GM23338 (cell line): ENCODE measurements at regions not wholly inside any gene's neighbourhood (a gene's known extent, or its start where the extent isn't known, plus 50 kb on each side); places are given as distances from the start of the nearest gene placed in this dataset.

ENCODE experiments used
- ATAC-seq: fragments of 200-7000 bp; cut with Tn5 transposase; 3 replicates; pipeline ENCODE4 v1.9.1; 2020
- DNase-seq: peaks from one replicate; pipeline ENCODE4 v3.0.0-alpha.2; 2015; ENCODE audit warnings: low spot score
- H2AFZ ChIP-seq: fragments of 200-600 bp; sonication (generic); 2 replicates; pipeline ENCODE4 v1.8.0; 2016; ENCODE audit warnings: antibody characterized with exemption, mild to moderate bottlenecking, moderate library complexity
- H3F3A ChIP-seq: fragments of 200-600 bp; sonication (generic); replicated peaks from 2 replicates; pipeline ENCODE4 v1.8.0; 2017; ENCODE audit warnings: antibody characterized with exemption, mixed run types, low read depth
- H3K27ac ChIP-seq: fragments of 200-600 bp; sonication (generic); 2 replicates; pipeline ENCODE4 v1.6.1; 2016; ENCODE audit warnings: low read depth
- H3K27me3 ChIP-seq: fragments of 200-600 bp; sonication (generic); 2 replicates; pipeline ENCODE4 v1.8.0; 2016; ENCODE audit warnings: mild to moderate bottlenecking, mixed run types, moderate library complexity; ENCODE audit not compliant: insufficient read depth
- H3K36me3 ChIP-seq: fragments of 200-600 bp; sonication (generic); 2 replicates; pipeline ENCODE4 v1.8.0; 2016; ENCODE audit warnings: mild to moderate bottlenecking; ENCODE audit not compliant: insufficient read depth
- H3K4me1 ChIP-seq: fragments of 200-600 bp; sonication (generic); 2 replicates; pipeline ENCODE4 v1.8.0; 2016; ENCODE audit warnings: mild to moderate bottlenecking, moderate library complexity; ENCODE audit not compliant: insufficient read depth
- H3K4me2 ChIP-seq: fragments of 200-600 bp; sonication (generic); 2 replicates; pipeline ENCODE4 v1.7.1; 2017; ENCODE audit warnings: mixed run types
- H3K4me3 ChIP-seq: fragments of 200-600 bp; sonication (generic); 2 replicates; pipeline ENCODE4 v1.6.1; 2016; ENCODE audit warnings: mixed run types
- H3K79me2 ChIP-seq: fragments of 200-600 bp; sonication (generic); replicated peaks from 2 replicates; pipeline ENCODE4 v1.8.0; 2017; ENCODE audit warnings: mild to moderate bottlenecking; ENCODE audit not compliant: insufficient read depth
- H3K9me2 ChIP-seq: fragments of 200-600 bp; sonication (generic); 2 replicates; pipeline ENCODE4 v1.8.0; 2017; ENCODE audit not compliant: insufficient read depth
- H4K20me1 ChIP-seq: fragments of 200-600 bp; sonication (generic); replicated peaks from 2 replicates; pipeline ENCODE4 v1.8.0; 2017; ENCODE audit warnings: mild to moderate bottlenecking; ENCODE audit not compliant: insufficient read depth
- H3K27ac Mint-ChIP-seq: 2 replicates; pipeline ENCODE4 v1.8.0; 2020; ENCODE audit warnings: inconsistent platforms, mild to moderate bottlenecking, moderate library complexity, mixed read lengths
- H3K27me3 Mint-ChIP-seq: 3 replicates; pipeline ENCODE4 v1.8.0; 2022; ENCODE audit warnings: low read depth, mild to moderate bottlenecking, moderate library complexity, mixed read lengths, inconsistent platforms; ENCODE audit not compliant: insufficient read depth, poor library complexity
- H3K36me3 Mint-ChIP-seq: 3 replicates; pipeline ENCODE4 v1.8.0; 2021; ENCODE audit warnings: low read depth, mild to moderate bottlenecking, inconsistent platforms, moderate library complexity, mixed read lengths
- H3K4me1 Mint-ChIP-seq: 3 replicates; pipeline ENCODE4 v1.8.0; 2020; ENCODE audit warnings: mild to moderate bottlenecking, inconsistent platforms, mixed read lengths
- H3K4me3 Mint-ChIP-seq: 3 replicates; pipeline ENCODE4 v1.8.0; 2021; ENCODE audit warnings: moderate library complexity, mild to moderate bottlenecking, inconsistent platforms, mixed read lengths
- H3K9me3 Mint-ChIP-seq: 3 replicates; pipeline ENCODE4 v1.8.0; 2020; ENCODE audit warnings: moderate library complexity, mild to moderate bottlenecking, inconsistent platforms, mixed read lengths
- CREB1 ChIP-seq: fragments of 250-450 bp; sonication (Bioruptor Pico); IDR thresholded peaks from 2 replicates; pipeline ENCODE4 v1.5.0; 2020; ENCODE audit warnings: low read depth, mild to moderate bottlenecking, moderate library complexity
- NANOG ChIP-seq: IDR thresholded peaks from 2 replicates; pipeline ENCODE4 v1.6.1; 2016; ENCODE audit warnings: antibody characterized with exemption, borderline replicate concordance
- POLR2AphosphoS5 ChIP-seq: IDR thresholded peaks from 2 replicates; pipeline ENCODE4 v1.6.1; 2016; ENCODE audit warnings: antibody characterized with exemption, low read depth
- ZNF331 ChIP-seq: fragments of 250-450 bp; sonication (Bioruptor Pico); IDR thresholded peaks from 2 replicates; pipeline ENCODE4 v1.5.0; 2020; ENCODE audit warnings: low read depth, mild to moderate bottlenecking, moderate library complexity
- TF ChIP-seq, protein P1 (sequence below): fragments of 250-450 bp; sonication (Bioruptor Pico); IDR thresholded peaks from 2 replicates; pipeline ENCODE4 v1.5.0; 2020; ENCODE audit warnings: mild to moderate bottlenecking, moderate library complexity
- TF ChIP-seq, protein P2 (sequence below): IDR thresholded peaks from 2 replicates; pipeline ENCODE4 v1.6.1; 2016; ENCODE audit warnings: antibody characterized with exemption
- TF ChIP-seq, protein P3 (sequence below): IDR thresholded peaks from one replicate; pipeline ENCODE4 v1.6.1; 2018; ENCODE audit warnings: antibody characterized with exemption; ENCODE audit not compliant: unreplicated experiment
- TF ChIP-seq, protein P4 (sequence below), 2 experiments: fragments of 200-600 bp in 1 of 2; sonication (generic) in 1 of 2; conservative IDR thresholded peaks; 2 replicates each; pipeline versions ENCODE4 v1.5.1 to v1.6.1; 2016 to 2017; ENCODE audit warnings: antibody characterized with exemption in 2 of 2, low read depth in 2 of 2, mild to moderate bottlenecking in 2 of 2, moderate library complexity in 1 of 2

DNA sequence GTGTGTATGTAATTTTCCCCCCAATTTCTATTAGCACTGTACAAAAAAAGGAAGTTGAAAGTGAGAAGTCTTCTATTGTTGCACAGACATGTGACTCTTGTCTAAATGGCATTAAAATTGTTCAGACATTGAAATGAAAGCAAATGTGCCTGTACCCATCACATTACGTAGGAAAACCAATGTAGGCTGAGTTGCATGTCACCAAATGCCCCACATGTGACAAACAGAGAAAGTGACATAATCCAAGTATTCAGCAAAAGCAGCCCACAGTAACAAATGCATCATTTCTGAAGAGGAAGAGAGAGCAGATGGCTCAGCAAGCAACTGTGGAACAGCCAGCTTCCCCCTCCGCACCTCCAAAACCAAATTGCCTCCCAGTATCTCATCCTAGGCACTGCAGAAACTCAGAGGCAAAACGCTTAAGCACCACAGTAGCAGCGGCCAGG lies 161.5 kb upstream of the NR4A3 start:
- Histone ChIP-seq H3K27ac (no peak overlapping the region), H3F3A (no peaks in the 10 kb centered on the region), H3K4me2 (no peak overlapping the region), H2AFZ (no peak overlapping the region), H3K4me1 (no peaks in the 10 kb centered on the region), H3K9me2 (peaks cover 3% of the 10 kb centered on the region; the same call in 1 of the 2 replicates), H3K4me3 (no peak overlapping the region), H3K27me3 (no peaks in the 10 kb centered on the region), H4K20me1 (no peaks in the 10 kb centered on the region), H3K79me2 (no peaks in the 10 kb centered on the region), H3K36me3 (no peaks in the 10 kb centered on the region)
- H3K9me3 Mint-ChIP-seq: no peaks in the 10 kb centered on the region
- H3K4me3 Mint-ChIP-seq: no peak overlapping the region
- H3K4me1 Mint-ChIP-seq: no peaks in the 10 kb centered on the region
- no peaks in the 10 kb centered on the region for H3K27me3 Mint-ChIP-seq
- ATAC-seq: no peak
- TF ChIP-seq, protein P1, sequence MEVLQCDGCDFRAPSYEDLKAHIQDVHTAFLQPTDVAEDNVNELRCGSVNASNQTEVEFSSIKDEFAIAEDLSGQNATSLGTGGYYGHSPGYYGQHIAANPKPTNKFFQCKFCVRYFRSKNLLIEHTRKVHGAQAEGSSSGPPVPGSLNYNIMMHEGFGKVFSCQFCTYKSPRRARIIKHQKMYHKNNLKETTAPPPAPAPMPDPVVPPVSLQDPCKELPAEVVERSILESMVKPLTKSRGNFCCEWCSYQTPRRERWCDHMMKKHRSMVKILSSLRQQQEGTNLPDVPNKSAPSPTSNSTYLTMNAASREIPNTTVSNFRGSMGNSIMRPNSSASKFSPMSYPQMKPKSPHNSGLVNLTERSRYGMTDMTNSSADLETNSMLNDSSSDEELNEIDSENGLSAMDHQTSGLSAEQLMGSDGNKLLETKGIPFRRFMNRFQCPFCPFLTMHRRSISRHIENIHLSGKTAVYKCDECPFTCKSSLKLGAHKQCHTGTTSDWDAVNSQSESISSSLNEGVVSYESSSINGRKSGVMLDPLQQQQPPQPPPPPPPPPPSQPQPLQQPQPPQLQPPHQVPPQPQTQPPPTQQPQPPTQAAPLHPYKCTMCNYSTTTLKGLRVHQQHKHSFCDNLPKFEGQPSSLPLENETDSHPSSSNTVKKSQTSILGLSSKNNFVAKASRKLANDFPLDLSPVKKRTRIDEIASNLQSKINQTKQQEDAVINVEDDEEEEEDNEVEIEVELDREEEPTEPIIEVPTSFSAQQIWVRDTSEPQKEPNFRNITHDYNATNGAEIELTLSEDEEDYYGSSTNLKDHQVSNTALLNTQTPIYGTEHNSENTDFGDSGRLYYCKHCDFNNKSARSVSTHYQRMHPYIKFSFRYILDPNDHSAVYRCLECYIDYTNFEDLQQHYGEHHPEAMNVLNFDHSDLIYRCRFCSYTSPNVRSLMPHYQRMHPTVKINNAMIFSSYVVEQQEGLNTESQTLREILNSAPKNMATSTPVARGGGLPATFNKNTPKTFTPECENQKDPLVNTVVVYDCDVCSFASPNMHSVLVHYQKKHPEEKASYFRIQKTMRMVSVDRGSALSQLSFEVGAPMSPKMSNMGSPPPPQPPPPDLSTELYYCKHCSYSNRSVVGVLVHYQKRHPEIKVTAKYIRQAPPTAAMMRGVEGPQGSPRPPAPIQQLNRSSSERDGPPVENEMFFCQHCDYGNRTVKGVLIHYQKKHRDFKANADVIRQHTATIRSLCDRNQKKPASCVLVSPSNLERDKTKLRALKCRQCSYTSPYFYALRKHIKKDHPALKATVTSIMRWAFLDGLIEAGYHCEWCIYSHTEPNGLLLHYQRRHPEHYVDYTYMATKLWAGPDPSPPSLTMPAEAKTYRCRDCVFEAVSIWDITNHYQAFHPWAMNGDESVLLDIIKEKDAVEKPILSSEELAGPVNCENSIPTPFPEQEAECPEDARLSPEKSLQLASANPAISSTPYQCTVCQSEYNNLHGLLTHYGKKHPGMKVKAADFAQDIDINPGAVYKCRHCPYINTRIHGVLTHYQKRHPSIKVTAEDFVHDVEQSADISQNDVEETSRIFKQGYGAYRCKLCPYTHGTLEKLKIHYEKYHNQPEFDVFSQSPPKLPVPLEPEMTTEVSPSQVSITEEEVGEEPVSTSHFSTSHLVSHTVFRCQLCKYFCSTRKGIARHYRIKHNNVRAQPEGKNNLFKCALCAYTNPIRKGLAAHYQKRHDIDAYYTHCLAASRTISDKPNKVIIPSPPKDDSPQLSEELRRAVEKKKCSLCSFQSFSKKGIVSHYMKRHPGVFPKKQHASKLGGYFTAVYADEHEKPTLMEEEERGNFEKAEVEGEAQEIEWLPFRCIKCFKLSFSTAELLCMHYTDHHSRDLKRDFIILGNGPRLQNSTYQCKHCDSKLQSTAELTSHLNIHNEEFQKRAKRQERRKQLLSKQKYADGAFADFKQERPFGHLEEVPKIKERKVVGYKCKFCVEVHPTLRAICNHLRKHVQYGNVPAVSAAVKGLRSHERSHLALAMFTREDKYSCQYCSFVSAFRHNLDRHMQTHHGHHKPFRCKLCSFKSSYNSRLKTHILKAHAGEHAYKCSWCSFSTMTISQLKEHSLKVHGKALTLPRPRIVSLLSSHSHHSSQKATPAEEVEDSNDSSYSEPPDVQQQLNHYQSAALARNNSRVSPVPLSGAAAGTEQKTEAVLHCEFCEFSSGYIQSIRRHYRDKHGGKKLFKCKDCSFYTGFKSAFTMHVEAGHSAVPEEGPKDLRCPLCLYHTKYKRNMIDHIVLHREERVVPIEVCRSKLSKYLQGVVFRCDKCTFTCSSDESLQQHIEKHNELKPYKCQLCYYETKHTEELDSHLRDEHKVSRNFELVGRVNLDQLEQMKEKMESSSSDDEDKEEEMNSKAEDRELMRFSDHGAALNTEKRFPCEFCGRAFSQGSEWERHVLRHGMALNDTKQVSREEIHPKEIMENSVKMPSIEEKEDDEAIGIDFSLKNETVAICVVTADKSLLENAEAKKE (CRISPR knock-in tag): no peak
- no peak for TF ChIP-seq NANOG
- TF ChIP-seq, protein P2, sequence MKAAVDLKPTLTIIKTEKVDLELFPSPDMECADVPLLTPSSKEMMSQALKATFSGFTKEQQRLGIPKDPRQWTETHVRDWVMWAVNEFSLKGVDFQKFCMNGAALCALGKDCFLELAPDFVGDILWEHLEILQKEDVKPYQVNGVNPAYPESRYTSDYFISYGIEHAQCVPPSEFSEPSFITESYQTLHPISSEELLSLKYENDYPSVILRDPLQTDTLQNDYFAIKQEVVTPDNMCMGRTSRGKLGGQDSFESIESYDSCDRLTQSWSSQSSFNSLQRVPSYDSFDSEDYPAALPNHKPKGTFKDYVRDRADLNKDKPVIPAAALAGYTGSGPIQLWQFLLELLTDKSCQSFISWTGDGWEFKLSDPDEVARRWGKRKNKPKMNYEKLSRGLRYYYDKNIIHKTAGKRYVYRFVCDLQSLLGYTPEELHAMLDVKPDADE: no peak
- TF ChIP-seq ZNF331 (CRISPR knock-in tag): no peak
- TF ChIP-seq POLR2AphosphoS5: no peak
- TF ChIP-seq, protein P3, sequence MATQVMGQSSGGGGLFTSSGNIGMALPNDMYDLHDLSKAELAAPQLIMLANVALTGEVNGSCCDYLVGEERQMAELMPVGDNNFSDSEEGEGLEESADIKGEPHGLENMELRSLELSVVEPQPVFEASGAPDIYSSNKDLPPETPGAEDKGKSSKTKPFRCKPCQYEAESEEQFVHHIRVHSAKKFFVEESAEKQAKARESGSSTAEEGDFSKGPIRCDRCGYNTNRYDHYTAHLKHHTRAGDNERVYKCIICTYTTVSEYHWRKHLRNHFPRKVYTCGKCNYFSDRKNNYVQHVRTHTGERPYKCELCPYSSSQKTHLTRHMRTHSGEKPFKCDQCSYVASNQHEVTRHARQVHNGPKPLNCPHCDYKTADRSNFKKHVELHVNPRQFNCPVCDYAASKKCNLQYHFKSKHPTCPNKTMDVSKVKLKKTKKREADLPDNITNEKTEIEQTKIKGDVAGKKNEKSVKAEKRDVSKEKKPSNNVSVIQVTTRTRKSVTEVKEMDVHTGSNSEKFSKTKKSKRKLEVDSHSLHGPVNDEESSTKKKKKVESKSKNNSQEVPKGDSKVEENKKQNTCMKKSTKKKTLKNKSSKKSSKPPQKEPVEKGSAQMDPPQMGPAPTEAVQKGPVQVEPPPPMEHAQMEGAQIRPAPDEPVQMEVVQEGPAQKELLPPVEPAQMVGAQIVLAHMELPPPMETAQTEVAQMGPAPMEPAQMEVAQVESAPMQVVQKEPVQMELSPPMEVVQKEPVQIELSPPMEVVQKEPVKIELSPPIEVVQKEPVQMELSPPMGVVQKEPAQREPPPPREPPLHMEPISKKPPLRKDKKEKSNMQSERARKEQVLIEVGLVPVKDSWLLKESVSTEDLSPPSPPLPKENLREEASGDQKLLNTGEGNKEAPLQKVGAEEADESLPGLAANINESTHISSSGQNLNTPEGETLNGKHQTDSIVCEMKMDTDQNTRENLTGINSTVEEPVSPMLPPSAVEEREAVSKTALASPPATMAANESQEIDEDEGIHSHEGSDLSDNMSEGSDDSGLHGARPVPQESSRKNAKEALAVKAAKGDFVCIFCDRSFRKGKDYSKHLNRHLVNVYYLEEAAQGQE: no peak
- TF ChIP-seq, protein P4, sequence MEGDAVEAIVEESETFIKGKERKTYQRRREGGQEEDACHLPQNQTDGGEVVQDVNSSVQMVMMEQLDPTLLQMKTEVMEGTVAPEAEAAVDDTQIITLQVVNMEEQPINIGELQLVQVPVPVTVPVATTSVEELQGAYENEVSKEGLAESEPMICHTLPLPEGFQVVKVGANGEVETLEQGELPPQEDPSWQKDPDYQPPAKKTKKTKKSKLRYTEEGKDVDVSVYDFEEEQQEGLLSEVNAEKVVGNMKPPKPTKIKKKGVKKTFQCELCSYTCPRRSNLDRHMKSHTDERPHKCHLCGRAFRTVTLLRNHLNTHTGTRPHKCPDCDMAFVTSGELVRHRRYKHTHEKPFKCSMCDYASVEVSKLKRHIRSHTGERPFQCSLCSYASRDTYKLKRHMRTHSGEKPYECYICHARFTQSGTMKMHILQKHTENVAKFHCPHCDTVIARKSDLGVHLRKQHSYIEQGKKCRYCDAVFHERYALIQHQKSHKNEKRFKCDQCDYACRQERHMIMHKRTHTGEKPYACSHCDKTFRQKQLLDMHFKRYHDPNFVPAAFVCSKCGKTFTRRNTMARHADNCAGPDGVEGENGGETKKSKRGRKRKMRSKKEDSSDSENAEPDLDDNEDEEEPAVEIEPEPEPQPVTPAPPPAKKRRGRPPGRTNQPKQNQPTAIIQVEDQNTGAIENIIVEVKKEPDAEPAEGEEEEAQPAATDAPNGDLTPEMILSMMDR (conservative IDR thresholded peaks at IDR 0.05; ENCODE audit: low read depth in 2 of 2): no peak
- no peak for TF ChIP-seq CREB1
- no peak overlapping the region for H3K27ac Mint-ChIP-seq
- no peak for DNase-seq
- no peaks in the 10 kb centered on the region for H3K36me3 Mint-ChIP-seq
